ENCODE measurements at regions not wholly inside any gene's neighbourhood (a gene's known extent, or its start where the extent isn't known, plus 50 kb on each side); places are given as distances from the start of the nearest gene placed in this dataset.
"Not testable (repeated sequence)": the region's sequence is repeated elsewhere in the genome, so short reads cannot be mapped to it uniquely, and the experiment has no call there.

- DNase-seq: no peak
Measured at GRCh38 chr9:95784318-95784717, 91.2 kb upstream of the ERCC6L2 start.

- peak; percentile 57 for DNase-seq
Measured at GRCh38 chr9:95783426-95783975, 92.0 kb upstream of the ERCC6L2 start.

DNA sequence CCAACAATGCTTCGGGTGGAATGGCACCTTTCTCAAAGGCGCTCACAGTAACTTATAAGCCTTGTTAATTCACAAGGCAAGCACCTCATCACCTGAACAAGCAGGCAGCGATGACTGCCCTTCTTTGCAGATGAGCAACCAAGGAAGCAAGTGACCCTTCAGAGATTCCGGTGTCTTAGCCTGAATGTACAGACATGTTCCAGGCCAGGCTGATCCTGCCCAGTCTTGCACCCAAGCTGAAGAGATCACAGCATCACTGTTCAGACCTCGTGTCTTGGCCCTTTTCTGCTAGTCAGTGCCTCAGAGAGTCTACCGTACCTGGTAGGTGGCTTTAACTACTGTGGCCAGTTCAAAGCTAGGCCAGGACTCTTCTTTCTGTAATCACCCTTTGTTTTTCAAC, 94.7 kb upstream of the ERCC6L2 start:
- no peak for DNase-seq

GRCh38 chr9:95780121-95780520, 95.4 kb upstream of the ERCC6L2 start:
- DNase-seq: no peak

- not testable (repeated sequence) for DNase-seq
Measured at GRCh38 chr9:95779597-95779996, 95.9 kb upstream of the ERCC6L2 start.

- DNase-seq: peak; percentile 87
Measured at GRCh38 chr9:95778957-95779356, 96.5 kb upstream of the ERCC6L2 start.

GRCh38 chr9:95777136-95777535, 98.4 kb upstream of the ERCC6L2 start:
- no peak for DNase-seq

GRCh38 chr9:95776176-95776575, 99.3 kb upstream of the ERCC6L2 start:
- peak; percentile 42 for DNase-seq

- no peak for DNase-seq
Measured at GRCh38 chr9:95775191-95775590, 100.3 kb upstream of the ERCC6L2 start.

DNA sequence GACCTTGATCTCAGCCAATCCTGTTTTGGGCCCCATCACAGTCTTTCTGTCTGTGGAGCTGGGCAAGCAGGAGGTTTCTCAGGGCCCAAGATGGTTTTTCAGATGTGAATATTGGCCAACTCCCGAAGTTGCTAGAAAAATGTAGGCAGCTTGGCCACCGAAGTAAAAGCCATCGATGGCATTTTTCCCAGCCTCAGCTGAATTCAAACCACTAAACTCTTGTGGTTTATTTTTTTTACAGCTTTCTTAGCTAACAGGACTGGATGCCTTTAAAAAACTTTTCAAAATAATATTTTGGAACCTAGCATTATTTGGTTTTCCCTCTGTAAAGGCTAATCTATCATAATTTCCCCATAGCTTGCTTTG, 102.5 kb upstream of the ERCC6L2 start:
- peak; percentile 79 for DNase-seq

DNA sequence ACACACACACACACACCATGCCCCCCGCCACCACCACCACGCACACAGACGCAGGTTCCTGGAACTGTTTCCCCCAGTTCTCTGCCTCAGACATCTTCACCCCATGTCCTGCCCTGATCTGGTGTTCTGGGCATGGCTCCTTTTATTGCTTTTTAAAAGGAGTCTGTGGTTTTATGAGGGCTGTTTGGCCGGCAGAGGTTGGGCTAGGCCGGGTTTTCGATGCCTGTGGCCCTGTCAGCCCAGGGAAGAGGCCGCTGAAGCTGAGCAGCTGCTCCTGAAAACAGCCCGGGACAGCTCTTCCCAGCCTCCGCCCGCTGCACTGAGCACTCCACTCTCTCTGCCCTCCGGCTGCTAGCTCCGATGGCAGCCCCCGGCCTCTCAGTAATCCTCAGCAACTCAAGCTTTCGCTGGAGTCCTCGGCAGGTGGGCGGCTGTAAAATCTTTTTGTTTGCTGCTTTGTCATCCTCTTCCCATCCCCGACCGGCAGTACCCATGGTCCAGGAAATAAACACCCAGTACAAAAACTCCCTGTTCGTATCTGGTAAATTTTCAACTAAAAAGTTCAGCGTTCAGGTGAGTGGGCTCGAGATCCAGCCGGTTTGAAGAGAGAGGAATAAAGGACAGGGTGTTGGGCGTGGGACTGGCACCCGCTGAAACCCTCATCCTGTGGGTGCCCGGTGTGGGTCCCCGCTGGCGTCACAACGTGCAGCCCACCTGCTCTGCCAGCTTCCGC, 103.0 kb upstream of the ERCC6L2 start:
- peak; percentile 48 for DNase-seq

- peak; percentile 65 for DNase-seq
Measured at GRCh38 chr9:95771556-95772246, 103.8 kb upstream of the ERCC6L2 start.

DNA sequence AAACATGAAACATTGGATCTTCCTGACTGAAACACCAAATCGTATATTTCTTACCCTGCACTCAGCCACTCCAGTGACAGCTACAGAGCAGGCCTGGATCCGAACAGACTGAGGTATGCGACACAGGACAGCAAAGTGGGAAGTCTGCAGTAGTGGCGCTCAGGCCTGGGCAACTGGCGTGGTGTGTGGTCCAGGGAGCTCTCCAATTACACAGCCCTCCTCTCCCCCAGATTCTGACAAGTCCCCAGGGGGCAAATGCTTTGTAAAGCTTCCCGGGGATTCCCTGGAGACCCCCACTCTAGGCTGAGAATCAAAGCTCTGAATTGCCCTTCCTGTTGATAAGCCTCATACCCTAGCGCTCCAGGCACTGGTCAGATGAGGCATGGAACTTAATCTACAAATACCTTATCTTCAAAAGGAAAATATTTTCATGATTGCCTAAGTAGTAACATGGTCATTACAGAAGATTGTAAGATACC, 104.8 kb upstream of the ERCC6L2 start:
- no peak for DNase-seq

- no peak for DNase-seq
Measured at GRCh38 chr9:95769909-95770433, 105.5 kb upstream of the ERCC6L2 start.

- DNase-seq: no peak
Measured at GRCh38 chr9:95769473-95769872, 106.0 kb upstream of the ERCC6L2 start.

GRCh38 chr9:95766906-95767305, 108.6 kb upstream of the ERCC6L2 start:
- no peak for DNase-seq

DNA sequence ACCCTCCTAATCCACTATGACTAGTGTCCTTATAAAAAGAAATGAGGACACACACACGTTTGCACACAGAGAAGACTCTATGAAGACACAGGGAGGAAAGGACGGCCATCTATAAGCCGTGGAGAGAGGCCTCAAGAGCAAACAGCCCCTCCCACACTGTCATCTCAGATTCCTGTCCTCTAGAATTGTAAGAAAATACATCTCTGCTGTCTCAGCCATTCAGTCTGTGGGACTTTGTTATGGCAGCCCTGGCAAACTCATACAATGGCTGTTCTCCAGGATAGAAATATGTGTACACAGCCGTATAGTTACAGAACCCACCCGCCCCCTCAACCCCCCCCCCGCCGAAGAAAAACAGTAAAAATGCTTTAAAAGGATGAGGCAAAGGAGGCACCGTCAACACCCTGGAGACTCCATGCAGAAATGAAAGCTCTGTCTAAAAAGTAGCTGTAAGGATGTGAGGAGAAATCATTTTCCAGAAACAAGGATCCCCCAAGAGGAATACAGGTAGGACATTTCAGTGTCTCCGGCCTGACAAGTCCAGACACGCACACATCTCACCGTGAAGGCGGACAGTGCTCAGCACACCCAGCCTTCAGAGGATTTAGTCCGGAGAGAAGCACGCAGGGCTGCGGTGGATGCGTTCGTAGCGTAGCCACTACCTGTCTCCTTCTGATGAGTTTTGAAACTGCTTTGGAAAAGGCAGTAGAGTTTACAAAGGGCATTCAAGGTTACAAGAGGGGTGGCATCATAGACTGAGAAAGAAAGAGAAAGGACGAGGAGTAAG, 110.8 kb upstream of the ERCC6L2 start:
- no peak for DNase-seq

- DNase-seq: no peak
Measured at GRCh38 chr9:95763983-95764382, 111.5 kb upstream of the ERCC6L2 start.

DNA sequence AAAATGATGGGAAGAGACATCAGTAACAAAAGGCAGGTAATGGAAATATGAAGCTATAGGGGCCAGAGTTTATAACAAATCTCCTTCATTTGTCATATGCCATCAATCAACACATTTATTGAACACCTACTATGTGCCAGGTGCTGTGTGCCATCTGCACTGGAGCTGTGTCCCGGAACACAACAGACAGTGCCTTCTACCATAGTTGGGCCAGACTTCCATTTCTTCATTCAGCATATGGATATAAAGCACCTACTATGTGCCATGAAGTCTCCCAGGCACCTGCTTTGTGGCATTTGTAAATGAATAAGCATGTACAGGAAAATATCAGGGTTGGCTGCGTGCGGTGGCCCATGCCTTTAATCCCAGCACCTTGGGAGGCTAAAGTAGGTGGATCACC, 112.5 kb upstream of the ERCC6L2 start:
- no peak for DNase-seq

DNA sequence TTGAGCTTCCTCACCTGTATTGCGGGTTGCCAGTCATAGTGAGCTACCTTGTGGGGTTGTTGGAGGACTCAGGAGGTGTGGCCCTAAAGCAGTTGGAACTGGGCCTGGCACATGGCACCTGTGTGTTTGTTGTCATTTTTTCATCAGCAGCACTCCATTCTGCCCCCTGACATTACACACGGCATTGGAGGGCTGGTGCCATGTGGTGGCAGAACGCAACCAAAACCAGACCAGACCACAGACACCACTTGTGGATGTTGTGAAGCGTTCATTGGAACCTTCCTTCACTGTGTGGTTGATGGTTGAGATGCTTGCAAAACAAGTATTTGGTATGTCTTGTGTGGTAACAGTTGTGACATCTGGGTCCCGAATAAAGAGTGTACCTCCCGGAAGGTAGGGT, 113.2 kb upstream of the ERCC6L2 start:
- no peak for DNase-seq

GRCh38 chr9:95760791-95761190, 114.7 kb upstream of the ERCC6L2 start:
- no peak for DNase-seq

DNA sequence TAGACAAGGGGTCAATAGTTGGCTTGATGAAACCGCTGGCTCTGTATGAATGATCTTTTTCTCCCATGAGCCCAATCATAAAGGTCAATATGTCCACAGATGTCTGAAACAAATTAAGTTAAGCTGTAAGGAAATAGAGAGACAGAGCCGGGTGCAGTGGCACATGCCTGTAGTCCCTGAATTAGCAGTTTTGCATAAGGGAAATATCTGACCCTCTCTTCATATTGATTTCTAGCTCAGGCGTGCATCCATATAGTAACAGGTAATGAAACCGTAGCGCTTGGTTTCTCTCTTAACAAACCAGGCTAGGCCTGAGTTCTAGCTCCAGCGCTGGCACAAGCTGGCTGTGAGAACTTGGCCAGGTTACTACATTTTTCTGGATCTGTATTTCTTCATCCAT, 118.1 kb upstream of the ERCC6L2 start:
- DNase-seq: no peak

GRCh38 chr9:95756986-95757385, 118.5 kb upstream of the ERCC6L2 start:
- DNase-seq: peak; percentile 77
